ENCODE measurements at regions not wholly inside any gene's neighbourhood (a gene's known extent, or its start where the extent isn't known, plus 50 kb on each side); places are given as distances from the start of the nearest gene placed in this dataset.

GRCh38 chr9:134967547-134967930, 49.8 kb upstream of the FCN1 start:
- ATAC-seq, result no peak
- no CpG with 5 or more reads among the region's 13 CpGs for whole genome bisulfite sequencing, 2 donors (ENCODE audit: low coverage in 1 of 2)
- TF ChIP-seq POLR2A (IDR thresholded peaks at IDR 0.05) (no peak), POLR2AphosphoS5 (IDR thresholded peaks at IDR 0.05) (no peak), EP300 (IDR thresholded peaks at IDR 0.05) (no peak), CTCF (IDR thresholded peaks at IDR 0.05) (no peak)
- Histone ChIP-seq H3K36me3 (no peaks in the 10 kb centered on the region), H3K9me3 (no peaks in the 10 kb centered on the region), H3K27me3 (peaks cover 91% of the 10 kb centered on the region), H3K4me1 (no peaks in the 10 kb centered on the region), H3K4me3 (no peak overlapping the region), H3K27ac (no peak overlapping the region)

GRCh38 chr9:134968011-134968822, 50.5 kb upstream of the FCN1 start:
- Histone ChIP-seq H3K9me3 (no peaks in the 10 kb centered on the region), H3K4me3 (no peak overlapping the region), H3K4me1 (no peaks in the 10 kb centered on the region), H3K27ac (no peak overlapping the region), H3K27me3 (peaks cover 95% of the 10 kb centered on the region), H3K36me3 (no peaks in the 10 kb centered on the region)
- 41% methylated on average over 8 of the region's 18 CpGs; no CpG with 5 or more reads in 1 of the 2 donors for WGBS, 2 donors (ENCODE audit: low coverage in 1 of 2)
- TF ChIP-seq POLR2A (IDR thresholded peaks at IDR 0.05), result no peak
- TF ChIP-seq CTCF (IDR thresholded peaks at IDR 0.05), result no peak
- no peak for TF ChIP-seq EP300 (IDR thresholded peaks at IDR 0.05)
- TF ChIP-seq POLR2AphosphoS5 (IDR thresholded peaks at IDR 0.05), result no peak
- ATAC-seq, result no peak

- 79% methylated on average over 2 of the region's 3 CpGs; no CpG with 5 or more reads in 1 of the 2 donors for WGBS, 2 donors (ENCODE audit: low coverage in 1 of 2)
- Histone ChIP-seq H3K36me3 (no peaks in the 10 kb centered on the region), H3K27me3 (peaks cover 90% of the 10 kb centered on the region), H3K27ac (no peak overlapping the region), H3K4me3 (no peak overlapping the region), H3K4me1 (no peaks in the 10 kb centered on the region), H3K9me3 (no peaks in the 10 kb centered on the region)
- no peak for TF ChIP-seq POLR2AphosphoS5 (IDR thresholded peaks at IDR 0.05)
- TF ChIP-seq CTCF (IDR thresholded peaks at IDR 0.05), result no peak
- TF ChIP-seq POLR2A (IDR thresholded peaks at IDR 0.05), result no peak
- ATAC-seq, result no peak
These were observed 51.0 kb upstream of the FCN1 start for GRCh38 chr9:134968823-134969090.

- WGBS, 2 donors (ENCODE audit: low coverage in 1 of 2), result 80% methylated on average over 1 to 3 of the region's 15 CpGs
- no peaks in the 10 kb centered on the region for H3K4me1 ChIP-seq
- peaks cover 84% of the 10 kb centered on the region for H3K27me3 ChIP-seq
- no peak overlapping the region for H3K27ac ChIP-seq
- TF ChIP-seq EP300 (IDR thresholded peaks at IDR 0.05) (no peak), POLR2AphosphoS5 (IDR thresholded peaks at IDR 0.05) (no peak), POLR2A (IDR thresholded peaks at IDR 0.05) (no peak), CTCF (IDR thresholded peaks at IDR 0.05) (no peak)
- H3K9me3 ChIP-seq, result no peaks in the 10 kb centered on the region
- H3K36me3 ChIP-seq, result no peaks in the 10 kb centered on the region
- H3K4me3 ChIP-seq, result no peak overlapping the region
- no peak for ATAC-seq
These were observed 51.7 kb upstream of the FCN1 start for GRCh38 chr9:134969156-134970045.
